HCT116 (cell line): ENCODE measurements at regions not wholly inside any gene's neighbourhood (a gene's known extent, or its start where the extent isn't known, plus 50 kb on each side); places are given as distances from the start of the nearest gene placed in this dataset.

ENCODE experiments used
- ATAC-seq: fragments of 200-7000 bp; cut with Tn5 transposase; 2 replicates; pipeline ENCODE4 v1.9.1; 2020; ENCODE audit warnings: mild to moderate bottlenecking, moderate library complexity
- BruUV-seq: library from RNA; stranded (reverse); fragments of 400-500 nt; replicated peaks from 2 replicates; lab custom pipeline; 2021; lab: Mats Ljungman, UMichigan
- CTCF ChIA-PET: fragments of 300-600 bp; sonication (Branson Sonifier 250); formaldehyde crosslinking; loops from one replicate; lab custom pipeline; 2021; ENCODE audit warnings: antibody characterized with exemption; lab: Charles Lee
- POLR2A ChIA-PET: fragments of 300-600, 350-600 bp; sonication (Branson Sonifier 250); formaldehyde crosslinking; loops from one replicate; lab custom pipeline; 2021; ENCODE audit warnings: antibody characterized with exemption; lab: Charles Lee
- RAD21 ChIA-PET, 2 experiments: fragments of 300-600 bp; sonication (Branson Sonifier 250); formaldehyde crosslinking; loops; one replicate each; lab custom pipeline; 2023; ENCODE audit warnings: low total read pairs in 2 of 2; ENCODE audit not compliant: uncharacterized antibody in 2 of 2, unreplicated experiment in 2 of 2, low non-redundant PET in 1 of 2; lab: Charles Lee
- DNase-seq: peaks from one replicate; pipeline ENCODE4 v3.0.0-alpha.2; 2010; ENCODE audit warnings: low read depth, low spot score
- H2AFZ ChIP-seq: fragments of 200-600 bp; shearing (Covaris generic), sonication (generic); 2 replicates; pipeline ENCODE4 v1.6.1; 2017; ENCODE audit warnings: low read depth, mixed run types, mixed read lengths, antibody characterized with exemption, low read length; ENCODE audit not compliant: poor library complexity, severe bottlenecking
- H3K27ac ChIP-seq: 2 replicates; pipeline ENCODE4 v1.5.1; 2012; ENCODE audit warnings: low read depth, low read length
- H3K27me3 ChIP-seq: fragments of 200-600 bp; sonication (generic); 2 replicates; pipeline ENCODE4 v1.6.1; 2016; ENCODE audit warnings: mixed run types, low read length, mixed read lengths; ENCODE audit not compliant: insufficient read depth
- H3K36me3 ChIP-seq, 2 experiments: fragments of 200-500 bp in 1 of 2; fragments of 200-600 bp in 1 of 2; sonication (Bioruptor generic) in 1 of 2; sonication (generic) in 1 of 2; 2 replicates each; pipeline versions ENCODE4 v1.5.1 to v1.6.1; 2014 to 2016; ENCODE audit warnings: low read length in 2 of 2, inconsistent platforms in 1 of 2, mixed read lengths in 1 of 2, mixed run types in 1 of 2; ENCODE audit not compliant: insufficient read depth in 2 of 2, control insufficient read depth in 1 of 2
- H3K4me1 ChIP-seq, 2 experiments: fragments of 200-600 bp in 1 of 2; sonication (generic) in 1 of 2; 2 replicates each; pipeline versions ENCODE4 v1.5.1 to v1.6.1; 2012 to 2017; ENCODE audit warnings: low read length in 2 of 2, inconsistent platforms in 1 of 2, mild to moderate bottlenecking in 1 of 2, mixed read lengths in 1 of 2, mixed run types in 1 of 2, moderate library complexity in 1 of 2; ENCODE audit not compliant: insufficient read depth in 2 of 2, control insufficient read depth in 1 of 2
- H3K4me2 ChIP-seq: fragments of 200-600 bp; sonication (generic); 2 replicates; pipeline ENCODE4 v1.6.1; 2017; ENCODE audit warnings: mixed run types, low read length, mixed read lengths
- H3K4me3 ChIP-seq, 2 experiments: fragments of 200-600 bp in 1 of 2; sonication (generic) in 1 of 2; replicated peaks in 1 of 2; 2 replicates each; pipeline ENCODE4 v1.5.1; 2011 to 2016; ENCODE audit warnings: low read length in 2 of 2, control low read depth in 1 of 2, low read depth in 1 of 2, mild to moderate bottlenecking in 1 of 2, mixed read lengths in 1 of 2, mixed run types in 1 of 2
- H3K79me2 ChIP-seq: fragments of 200-600 bp; sonication (generic); 2 replicates; pipeline ENCODE4 v1.6.1; 2017; ENCODE audit warnings: mild to moderate bottlenecking, mixed run types, low read length, moderate library complexity, mixed read lengths; ENCODE audit not compliant: insufficient read depth
- H3K9ac ChIP-seq: fragments of 200-600 bp; sonication (generic); 2 replicates; pipeline ENCODE4 v1.6.1; 2016; ENCODE audit warnings: low read length, mixed read lengths
- H3K9me2 ChIP-seq: fragments of 200-600 bp; sonication (generic), shearing (Covaris generic); 2 replicates; pipeline ENCODE4 v1.6.1; 2017; ENCODE audit warnings: mixed run types, mild to moderate bottlenecking, moderate library complexity; ENCODE audit not compliant: insufficient read depth
- H3K9me3 ChIP-seq, 2 experiments: fragments of 200-500 bp in 1 of 2; fragments of 200-600 bp in 1 of 2; sonication (Bioruptor generic) in 1 of 2; sonication (generic) in 1 of 2; 2 replicates each; pipeline ENCODE4 v1.6.1; 2014 to 2017; ENCODE audit warnings: low read length in 2 of 2, mixed read lengths in 2 of 2, inconsistent platforms in 1 of 2, low read depth in 1 of 2, mild to moderate bottlenecking in 1 of 2, mixed run types in 1 of 2, moderate library complexity in 1 of 2; ENCODE audit not compliant: control insufficient read depth in 1 of 2, insufficient read depth in 1 of 2
- H4K20me1 ChIP-seq: fragments of 200-600 bp; sonication (generic), shearing (Covaris generic); 2 replicates; pipeline ENCODE4 v1.6.1; 2017; ENCODE audit warnings: mixed run types, mild to moderate bottlenecking, moderate library complexity; ENCODE audit not compliant: insufficient read depth
- ATF3 ChIP-seq: IDR thresholded peaks from 2 replicates; pipeline ENCODE4 v1.6.1; 2012
- CEBPB ChIP-seq: IDR thresholded peaks from 2 replicates; pipeline ENCODE4 v1.6.1; 2012; ENCODE audit warnings: low read depth
- EGR1 ChIP-seq: IDR thresholded peaks from 2 replicates; pipeline ENCODE4 v1.6.1; 2012; ENCODE audit warnings: low read depth
- RAD21 ChIP-seq: IDR thresholded peaks from 2 replicates; pipeline ENCODE4 v1.6.1; 2012; ENCODE audit warnings: low read depth, mild to moderate bottlenecking
- SIN3A ChIP-seq: IDR thresholded peaks from 2 replicates; pipeline ENCODE4 v1.6.1; 2012; ENCODE audit warnings: low read depth
- SP1 ChIP-seq: IDR thresholded peaks from 2 replicates; pipeline ENCODE4 v1.6.1; 2012; ENCODE audit warnings: low read depth
- TCF7L2 ChIP-seq: IDR thresholded peaks from 2 replicates; pipeline ENCODE4 v1.7.0; 2011; ENCODE audit warnings: borderline replicate concordance, inconsistent platforms; ENCODE audit not compliant: insufficient read depth, insufficient read length; ENCODE audit errors: extremely low read depth
- ZFX ChIP-seq: fragments of 450-650 bp; IDR thresholded peaks from 2 replicates; pipeline ENCODE4 v1.6.1; 2017
- intact Hi-C: fragments of 100-400 bp; cut with micrococcal nuclease; formaldehyde crosslinking; loops from 2 replicates; pipeline ENCODE4 v1.10.0; 2022
- TF ChIP-seq, protein P1 (sequence below), 3 experiments: fragments of 200-600 bp in 1 of 3; sonication (generic) in 1 of 3; IDR thresholded peaks in 2 of 3; conservative IDR thresholded peaks in 1 of 3; 2 replicates each; pipeline ENCODE4 v1.5.1; 2012 to 2017; ENCODE audit warnings: low read depth in 2 of 3, low read length in 2 of 3, antibody characterized with exemption in 1 of 3, borderline replicate concordance in 1 of 3, control low read depth in 1 of 3, mild to moderate bottlenecking in 1 of 3, mixed read lengths in 1 of 3, mixed run types in 1 of 3, moderate library complexity in 1 of 3; ENCODE audit not compliant: insufficient read depth in 1 of 3
- TF ChIP-seq, protein P2 (sequence below): IDR thresholded peaks from 2 replicates; pipeline ENCODE4 v1.6.1; 2012; ENCODE audit warnings: low read depth

- RAD21 ChIA-PET = interaction anchor here in 1 of 2 experiments (0.7 kb wide), 1 partner anchor 310 kb away, joined by 3 read pairs; no protein-coding TSS in a partner anchor
- POLR2A ChIA-PET = no interaction called here
- DNase-seq (peak; percentile 34), ATAC-seq (peak; percentile 81)
- no peak overlapping the region for H2AFZ ChIP-seq
- no peak overlapping the region for H3K4me3 ChIP-seq
- intact Hi-C loops = loop anchor here (2.0 kb wide), 4 partner anchors 127 to 441 kb away; no protein-coding TSS in a partner anchor
- no peaks in the 10 kb centered on the region for H3K9me3 ChIP-seq
- TF ChIP-seq CEBPB = no peak
- peak; percentile 51 for TF ChIP-seq TCF7L2
- TF ChIP-seq, protein P1, sequence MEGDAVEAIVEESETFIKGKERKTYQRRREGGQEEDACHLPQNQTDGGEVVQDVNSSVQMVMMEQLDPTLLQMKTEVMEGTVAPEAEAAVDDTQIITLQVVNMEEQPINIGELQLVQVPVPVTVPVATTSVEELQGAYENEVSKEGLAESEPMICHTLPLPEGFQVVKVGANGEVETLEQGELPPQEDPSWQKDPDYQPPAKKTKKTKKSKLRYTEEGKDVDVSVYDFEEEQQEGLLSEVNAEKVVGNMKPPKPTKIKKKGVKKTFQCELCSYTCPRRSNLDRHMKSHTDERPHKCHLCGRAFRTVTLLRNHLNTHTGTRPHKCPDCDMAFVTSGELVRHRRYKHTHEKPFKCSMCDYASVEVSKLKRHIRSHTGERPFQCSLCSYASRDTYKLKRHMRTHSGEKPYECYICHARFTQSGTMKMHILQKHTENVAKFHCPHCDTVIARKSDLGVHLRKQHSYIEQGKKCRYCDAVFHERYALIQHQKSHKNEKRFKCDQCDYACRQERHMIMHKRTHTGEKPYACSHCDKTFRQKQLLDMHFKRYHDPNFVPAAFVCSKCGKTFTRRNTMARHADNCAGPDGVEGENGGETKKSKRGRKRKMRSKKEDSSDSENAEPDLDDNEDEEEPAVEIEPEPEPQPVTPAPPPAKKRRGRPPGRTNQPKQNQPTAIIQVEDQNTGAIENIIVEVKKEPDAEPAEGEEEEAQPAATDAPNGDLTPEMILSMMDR (IDR thresholded peaks at IDR 0.05 in 2 of 3, conservative IDR thresholded peaks at IDR 0.05 in 1 of 3; ENCODE audit: borderline replicate concordance in 1 of 3, insufficient read depth in 1 of 3, low read depth in 2 of 3, low read length in 2 of 3) = peak; percentile 76 to 88 (median 77)
- no peak for TF ChIP-seq ATF3
- TF ChIP-seq, protein P2, sequence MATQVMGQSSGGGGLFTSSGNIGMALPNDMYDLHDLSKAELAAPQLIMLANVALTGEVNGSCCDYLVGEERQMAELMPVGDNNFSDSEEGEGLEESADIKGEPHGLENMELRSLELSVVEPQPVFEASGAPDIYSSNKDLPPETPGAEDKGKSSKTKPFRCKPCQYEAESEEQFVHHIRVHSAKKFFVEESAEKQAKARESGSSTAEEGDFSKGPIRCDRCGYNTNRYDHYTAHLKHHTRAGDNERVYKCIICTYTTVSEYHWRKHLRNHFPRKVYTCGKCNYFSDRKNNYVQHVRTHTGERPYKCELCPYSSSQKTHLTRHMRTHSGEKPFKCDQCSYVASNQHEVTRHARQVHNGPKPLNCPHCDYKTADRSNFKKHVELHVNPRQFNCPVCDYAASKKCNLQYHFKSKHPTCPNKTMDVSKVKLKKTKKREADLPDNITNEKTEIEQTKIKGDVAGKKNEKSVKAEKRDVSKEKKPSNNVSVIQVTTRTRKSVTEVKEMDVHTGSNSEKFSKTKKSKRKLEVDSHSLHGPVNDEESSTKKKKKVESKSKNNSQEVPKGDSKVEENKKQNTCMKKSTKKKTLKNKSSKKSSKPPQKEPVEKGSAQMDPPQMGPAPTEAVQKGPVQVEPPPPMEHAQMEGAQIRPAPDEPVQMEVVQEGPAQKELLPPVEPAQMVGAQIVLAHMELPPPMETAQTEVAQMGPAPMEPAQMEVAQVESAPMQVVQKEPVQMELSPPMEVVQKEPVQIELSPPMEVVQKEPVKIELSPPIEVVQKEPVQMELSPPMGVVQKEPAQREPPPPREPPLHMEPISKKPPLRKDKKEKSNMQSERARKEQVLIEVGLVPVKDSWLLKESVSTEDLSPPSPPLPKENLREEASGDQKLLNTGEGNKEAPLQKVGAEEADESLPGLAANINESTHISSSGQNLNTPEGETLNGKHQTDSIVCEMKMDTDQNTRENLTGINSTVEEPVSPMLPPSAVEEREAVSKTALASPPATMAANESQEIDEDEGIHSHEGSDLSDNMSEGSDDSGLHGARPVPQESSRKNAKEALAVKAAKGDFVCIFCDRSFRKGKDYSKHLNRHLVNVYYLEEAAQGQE = no peak
- TF ChIP-seq RAD21 = peak; percentile 57
- TF ChIP-seq ZFX = no peak
- no peak for TF ChIP-seq SP1
- no peak for TF ChIP-seq EGR1
- TF ChIP-seq SIN3A = no peak
- no peak overlapping the region for H3K9ac ChIP-seq
- H3K4me2 ChIP-seq = no peak overlapping the region
- no peaks in the 10 kb centered on the region for H3K9me2 ChIP-seq
- H3K36me3 ChIP-seq = no peaks in the 10 kb centered on the region
- no peak overlapping the region for H3K27ac ChIP-seq
- BruUV-seq = no TSS peak
- no peaks in the 10 kb centered on the region for H4K20me1 ChIP-seq
- CTCF ChIA-PET = interaction anchor here (0.6 to 2.3 kb wide), 9 partner anchors 10 to 434 kb away, joined by 3 to 11 read pairs (median 3); no protein-coding TSS in a partner anchor
- H3K27me3 ChIP-seq = no peaks in the 10 kb centered on the region
- H3K4me1 ChIP-seq = peaks cover 0 to 10% of the 10 kb centered on the region in 2 experiments; a peak in 2 of 4 replicates
- no peaks in the 10 kb centered on the region for H3K79me2 ChIP-seq
These were observed 60.3 kb downstream of the RMI2 start for GRCh38 chr16:11405331-11406176.
